ENCODE measurements at regions not wholly inside any gene's neighbourhood (a gene's known extent, or its start where the extent isn't known, plus 50 kb on each side); places are given as distances from the start of the nearest gene placed in this dataset.

DNA sequence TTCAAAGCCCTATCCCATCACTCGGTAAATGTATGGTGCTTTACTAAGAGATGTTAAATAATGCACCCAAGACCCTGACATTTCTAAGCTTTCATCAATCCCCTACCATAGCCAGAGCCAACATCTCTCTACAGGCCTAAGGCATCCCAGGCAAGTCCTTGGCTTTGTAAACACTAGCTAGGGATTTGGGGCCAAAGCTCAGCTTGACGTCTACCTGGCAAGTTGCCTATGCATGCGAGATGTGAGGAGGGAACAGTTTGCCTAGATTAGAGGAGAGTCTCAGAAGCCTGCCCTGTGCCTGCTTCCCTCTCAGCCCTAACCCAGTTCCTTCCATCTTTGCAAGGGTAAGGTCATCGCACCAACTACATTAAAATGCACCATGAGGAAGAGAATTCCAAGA lies 221.5 kb upstream of the NCKAP5 start:
- TF ChIP-seq, protein P1, sequence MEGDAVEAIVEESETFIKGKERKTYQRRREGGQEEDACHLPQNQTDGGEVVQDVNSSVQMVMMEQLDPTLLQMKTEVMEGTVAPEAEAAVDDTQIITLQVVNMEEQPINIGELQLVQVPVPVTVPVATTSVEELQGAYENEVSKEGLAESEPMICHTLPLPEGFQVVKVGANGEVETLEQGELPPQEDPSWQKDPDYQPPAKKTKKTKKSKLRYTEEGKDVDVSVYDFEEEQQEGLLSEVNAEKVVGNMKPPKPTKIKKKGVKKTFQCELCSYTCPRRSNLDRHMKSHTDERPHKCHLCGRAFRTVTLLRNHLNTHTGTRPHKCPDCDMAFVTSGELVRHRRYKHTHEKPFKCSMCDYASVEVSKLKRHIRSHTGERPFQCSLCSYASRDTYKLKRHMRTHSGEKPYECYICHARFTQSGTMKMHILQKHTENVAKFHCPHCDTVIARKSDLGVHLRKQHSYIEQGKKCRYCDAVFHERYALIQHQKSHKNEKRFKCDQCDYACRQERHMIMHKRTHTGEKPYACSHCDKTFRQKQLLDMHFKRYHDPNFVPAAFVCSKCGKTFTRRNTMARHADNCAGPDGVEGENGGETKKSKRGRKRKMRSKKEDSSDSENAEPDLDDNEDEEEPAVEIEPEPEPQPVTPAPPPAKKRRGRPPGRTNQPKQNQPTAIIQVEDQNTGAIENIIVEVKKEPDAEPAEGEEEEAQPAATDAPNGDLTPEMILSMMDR (IDR thresholded peaks at IDR 0.05) = no peak
- TF ChIP-seq POLR2A (IDR thresholded peaks at IDR 0.05) (no peak), POLR2AphosphoS5 (IDR thresholded peaks at IDR 0.05) (no peak)
